Esophagus squamous epithelium (tissue), 5 donors: ENCODE measurements at regions not wholly inside any gene's neighbourhood (a gene's known extent, or its start where the extent isn't known, plus 50 kb on each side); places are given as distances from the start of the nearest gene placed in this dataset.

ENCODE experiments used
- DNase-seq: peaks from one replicate; lab custom pipeline; 2025; lab: John Stamatoyannopoulos, UW
- H3K27ac ChIP-seq, 4 donors: fragments of 200-600 bp; sonication (generic); one replicate each; pipeline ENCODE4 v1.5.1; 2016 to 2019; ENCODE audit warnings: mild to moderate bottlenecking in 1 of 4
- H3K27me3 ChIP-seq, 4 donors: fragments of 200-600 bp; sonication (generic); 1 replicate in 3 of 4; 2 replicates in 1 of 4; pipeline versions ENCODE4 v1.5.1 to v1.6.0; 2017 to 2021; ENCODE audit warnings: antibody characterized with exemption in 1 of 4
- H3K36me3 ChIP-seq, 3 donors: fragments of 200-600 bp; sonication (generic); one replicate each; pipeline ENCODE4 v1.5.1; 2016 to 2019
- H3K4me1 ChIP-seq, 3 donors: fragments of 200-600 bp; sonication (generic); one replicate each; pipeline ENCODE4 v1.5.1; 2017 to 2019
- H3K4me3 ChIP-seq, 4 donors: fragments of 200-600 bp; sonication (generic); 1 replicate in 3 of 4; 2 replicates in 1 of 4; pipeline ENCODE4 v1.5.1; 2016 to 2019; ENCODE audit warnings: mild to moderate bottlenecking in 2 of 4, moderate library complexity in 1 of 4
- H3K9me3 ChIP-seq, 3 donors: fragments of 200-600 bp; sonication (generic); one replicate each; pipeline ENCODE4 v1.5.1; 2016 to 2019
- CTCF ChIP-seq, 6 experiments: fragments of 450-650 bp in 4 of 6; fragments of 200-600 bp in 2 of 6; sonication (generic) in 2 of 6; IDR thresholded peaks; one replicate each; pipeline ENCODE4 v1.5.1; 2016 to 2019; ENCODE audit warnings: antibody characterized with exemption in 6 of 6, mild to moderate bottlenecking in 4 of 6, moderate library complexity in 4 of 6
- POLR2A ChIP-seq, 4 donors: fragments of 450-650 bp; IDR thresholded peaks; one replicate each; pipeline ENCODE4 v1.6.1; 2017; ENCODE audit warnings: antibody characterized with exemption in 4 of 4, mild to moderate bottlenecking in 4 of 4, moderate library complexity in 3 of 4
- WGBS, 2 donors: methylation state at CpG; one replicate each; pipeline ENCODE4 v1.1.5; 2018; 5-methylcytosine and 5-hydroxymethylcytosine counted together
- intact Hi-C: fragments of 100-400 bp; cut with DNase I; formaldehyde crosslinking; loops from one replicate; pipeline ENCODE4 v1.15.0; 2022
- donor health status: DM: yes; HTN: yes; CAD: no.

- Histone ChIP-seq H3K27me3 (no peaks in the 10 kb centered on the region), H3K9me3 (peaks cover 0 to 13% (median 0%) of the 10 kb centered on the region in 3 donors), H3K4me3 (no peak overlapping the region), H3K36me3 (no peaks in the 10 kb centered on the region), H3K27ac (no peak overlapping the region), H3K4me1 (no peaks in the 10 kb centered on the region)
- intact Hi-C loops = no loop called here
- 62 to 68% methylated on average over 3 of the region's 3 CpGs for WGBS, 2 donors
- no peak for DNase-seq
- TF ChIP-seq POLR2A (IDR thresholded peaks at IDR 0.05) (no peak), CTCF (IDR thresholded peaks at IDR 0.05) (no peak)
Measured at GRCh38 chr14:71773898-71774481, 158.2 kb upstream of the RGS6 start.

GRCh38 chr14:71776471-71777360 lies 155.5 kb upstream of the RGS6 start:
- no peak for DNase-seq
- no peaks in the 10 kb centered on the region for H3K27me3 ChIP-seq
- intact Hi-C loops = no loop called here
- WGBS, 2 donors = 54 to 58% methylated on average over 10 of the region's 10 CpGs
- no peak overlapping the region for H3K4me3 ChIP-seq
- H3K27ac ChIP-seq = no peak overlapping the region
- H3K9me3 ChIP-seq = peaks cover 0 to 13% (median 0%) of the 10 kb centered on the region in 3 donors
- no peak for TF ChIP-seq POLR2A (IDR thresholded peaks at IDR 0.05)
- no peak for TF ChIP-seq CTCF (IDR thresholded peaks at IDR 0.05)
- no peaks in the 10 kb centered on the region for H3K4me1 ChIP-seq
- no peaks in the 10 kb centered on the region for H3K36me3 ChIP-seq

GRCh38 chr14:71780075-71780474 lies 152.2 kb upstream of the RGS6 start:
- no peak overlapping the region for H3K4me3 ChIP-seq
- intact Hi-C loops = no loop called here
- H3K36me3 ChIP-seq = no peaks in the 10 kb centered on the region
- H3K4me1 ChIP-seq = peaks cover 0 to 5% (median 5%) of the 10 kb centered on the region in 3 donors
- no peak for DNase-seq
- H3K27ac ChIP-seq = no peak overlapping the region
- TF ChIP-seq CTCF (IDR thresholded peaks at IDR 0.05) (no peak), POLR2A (IDR thresholded peaks at IDR 0.05) (no peak)
- WGBS, 2 donors = 44 to 47% methylated on average over 2 of the region's 2 CpGs
- H3K27me3 ChIP-seq = no peaks in the 10 kb centered on the region
- H3K9me3 ChIP-seq = no peaks in the 10 kb centered on the region

- Histone ChIP-seq H3K36me3 (no peaks in the 10 kb centered on the region), H3K4me1 (peaks cover 0 to 5% (median 5%) of the 10 kb centered on the region in 3 donors), H3K27me3 (no peaks in the 10 kb centered on the region), H3K9me3 (no peaks in the 10 kb centered on the region), H3K27ac (no peak overlapping the region), H3K4me3 (no peak overlapping the region)
- intact Hi-C loops = no loop called here
- 81 to 89% methylated on average over 3 of the region's 3 CpGs for WGBS, 2 donors
- DNase-seq = no peak
- no peak for TF ChIP-seq CTCF (IDR thresholded peaks at IDR 0.05)
- no peak for TF ChIP-seq POLR2A (IDR thresholded peaks at IDR 0.05)
Measured at GRCh38 chr14:71780822-71781221, 151.4 kb upstream of the RGS6 start.

GRCh38 chr14:71783088-71783487 lies 149.1 kb upstream of the RGS6 start:
- no peak for DNase-seq
- Histone ChIP-seq H3K4me3 (no peak overlapping the region), H3K36me3 (no peaks in the 10 kb centered on the region), H3K4me1 (peaks cover 0 to 5% (median 5%) of the 10 kb centered on the region in 3 donors), H3K9me3 (no peaks in the 10 kb centered on the region), H3K27ac (no peak overlapping the region), H3K27me3 (no peaks in the 10 kb centered on the region)
- WGBS, 2 donors = 61 to 68% methylated on average over 4 of the region's 4 CpGs
- intact Hi-C loops = no loop called here
- no peak for TF ChIP-seq CTCF (IDR thresholded peaks at IDR 0.05)
- no peak for TF ChIP-seq POLR2A (IDR thresholded peaks at IDR 0.05)
